Liver (tissue), 8 donors: ENCODE measurements at regions not wholly inside any gene's neighbourhood (a gene's known extent, or its start where the extent isn't known, plus 50 kb on each side); places are given as distances from the start of the nearest gene placed in this dataset.
A peak's percentile ranks its signal among the peaks of the same experiment; 100 is the strongest.

Experiments
- DNase-seq: peaks from one replicate; pipeline ENCODE4 v3.0.0-alpha.2; 2017; ENCODE audit warnings: low spot score
- H3K27ac ChIP-seq, 2 donors: one replicate each; pipeline ENCODE4 v1.7.0; 2013; ENCODE audit warnings: inconsistent platforms in 2 of 2, low read length in 2 of 2, control low read depth in 1 of 2, low read depth in 1 of 2, mild to moderate bottlenecking in 1 of 2
- H3K27me3 ChIP-seq, 4 donors: one replicate each; pipeline versions ENCODE4 v1.6.1 to v1.7.0; 2013; ENCODE audit warnings: low read length in 3 of 4, inconsistent platforms in 1 of 4, mild to moderate bottlenecking in 1 of 4, moderate library complexity in 1 of 4; ENCODE audit not compliant: control insufficient read depth in 4 of 4, insufficient read depth in 4 of 4
- H3K36me3 ChIP-seq, 4 donors: one replicate each; pipeline versions ENCODE4 v1.6.1 to v1.7.0; 2013; ENCODE audit warnings: low read length in 3 of 4, mild to moderate bottlenecking in 3 of 4, low read depth in 1 of 4, moderate library complexity in 1 of 4; ENCODE audit not compliant: control insufficient read depth in 4 of 4, insufficient read depth in 3 of 4
- H3K4me1 ChIP-seq, 4 donors: one replicate each; pipeline versions ENCODE4 v1.6.1 to v1.7.0; 2013; ENCODE audit warnings: low read length in 3 of 4, mild to moderate bottlenecking in 3 of 4, moderate library complexity in 1 of 4; ENCODE audit not compliant: control insufficient read depth in 4 of 4, insufficient read depth in 4 of 4
- H3K4me3 ChIP-seq, 3 donors: one replicate each; pipeline versions ENCODE4 v1.6.1 to v1.7.0; 2013; ENCODE audit warnings: low read length in 3 of 3, control low read depth in 1 of 3, low read depth in 1 of 3, mild to moderate bottlenecking in 1 of 3
- H3K9ac ChIP-seq, 2 donors: one replicate each; pipeline ENCODE4 v1.7.0; 2013; ENCODE audit warnings: low read length in 2 of 2, mild to moderate bottlenecking in 2 of 2, moderate library complexity in 2 of 2, control low read depth in 1 of 2, low read depth in 1 of 2
- H3K9me3 ChIP-seq, 4 donors: one replicate each; pipeline versions ENCODE4 v1.6.1 to v1.7.0; 2013; ENCODE audit warnings: low read length in 3 of 4; ENCODE audit not compliant: control insufficient read depth in 4 of 4
- CTCF ChIP-seq: fragments of 150-350 bp; IDR thresholded peaks from 2 replicates; pipeline ENCODE4 v1.5.1; 2017; ENCODE audit warnings: improper control_type of control experiment, low read depth, low read length; ENCODE audit not compliant: missing input control
- EGR1 ChIP-seq, 2 donors: IDR thresholded peaks; 2 replicates each; pipeline ENCODE4 v1.6.1; 2016 to 2018; ENCODE audit warnings: antibody characterized with exemption in 2 of 2, low read depth in 2 of 2
- FOXA1 ChIP-seq: IDR thresholded peaks from 2 replicates; pipeline ENCODE4 v1.6.1; 2016; ENCODE audit warnings: antibody characterized with exemption
- FOXA2 ChIP-seq: IDR thresholded peaks from 2 replicates; pipeline ENCODE4 v1.6.1; 2016; ENCODE audit warnings: antibody characterized with exemption
- GABPA ChIP-seq, 2 donors: IDR thresholded peaks in 1 of 2; conservative IDR thresholded peaks in 1 of 2; 2 replicates each; pipeline ENCODE4 v1.6.1; 2016; ENCODE audit warnings: antibody characterized with exemption in 2 of 2, mild to moderate bottlenecking in 1 of 2, moderate library complexity in 1 of 2
- HNF4G ChIP-seq: IDR thresholded peaks from 2 replicates; pipeline ENCODE4 v1.6.1; 2016; ENCODE audit warnings: antibody characterized with exemption
- JUND ChIP-seq, 2 donors: IDR thresholded peaks; 2 replicates each; pipeline ENCODE4 v1.6.1; 2016; ENCODE audit warnings: antibody characterized with exemption in 2 of 2
- NR2F2 ChIP-seq: IDR thresholded peaks from 2 replicates; pipeline ENCODE4 v1.6.1; 2016; ENCODE audit warnings: antibody characterized with exemption
- RAD21 ChIP-seq, 2 donors: IDR thresholded peaks; 2 replicates each; pipeline ENCODE4 v1.6.1; 2016; ENCODE audit warnings: antibody characterized with exemption in 2 of 2, mild to moderate bottlenecking in 2 of 2
- SP1 ChIP-seq: IDR thresholded peaks from 2 replicates; pipeline ENCODE4 v1.6.1; 2018; ENCODE audit warnings: antibody characterized with exemption, mild to moderate bottlenecking
- TAF1 ChIP-seq: conservative IDR thresholded peaks from 2 replicates; pipeline ENCODE4 v1.6.1; 2016; ENCODE audit warnings: antibody characterized with exemption, mild to moderate bottlenecking
- YY1 ChIP-seq: IDR thresholded peaks from 2 replicates; pipeline ENCODE4 v1.6.1; 2016; ENCODE audit warnings: antibody characterized with exemption, mild to moderate bottlenecking
- WGBS: extraction: QIAGEN DNeasy Blood & Tissue Kit; methylation state at CpG from one replicate; pipeline ENCODE4 v1.1.7; 2013; 5-methylcytosine and 5-hydroxymethylcytosine counted together
- TF ChIP-seq, protein P1 (sequence below): IDR thresholded peaks from 2 replicates; pipeline ENCODE4 v1.6.1; 2016; ENCODE audit warnings: antibody characterized with exemption
- TF ChIP-seq, protein P2 (sequence below): IDR thresholded peaks from 2 replicates; pipeline ENCODE4 v1.6.1; 2016; ENCODE audit warnings: antibody characterized with exemption
- TF ChIP-seq, protein P3 (sequence below): IDR thresholded peaks from 2 replicates; pipeline ENCODE4 v1.6.1; 2016; ENCODE audit warnings: antibody characterized with exemption
- donor health status: healthy.
- donor health status: healthy.
- donor health status: healthy.
- donor health status: healthy.
- donor health status: healthy.

DNA sequence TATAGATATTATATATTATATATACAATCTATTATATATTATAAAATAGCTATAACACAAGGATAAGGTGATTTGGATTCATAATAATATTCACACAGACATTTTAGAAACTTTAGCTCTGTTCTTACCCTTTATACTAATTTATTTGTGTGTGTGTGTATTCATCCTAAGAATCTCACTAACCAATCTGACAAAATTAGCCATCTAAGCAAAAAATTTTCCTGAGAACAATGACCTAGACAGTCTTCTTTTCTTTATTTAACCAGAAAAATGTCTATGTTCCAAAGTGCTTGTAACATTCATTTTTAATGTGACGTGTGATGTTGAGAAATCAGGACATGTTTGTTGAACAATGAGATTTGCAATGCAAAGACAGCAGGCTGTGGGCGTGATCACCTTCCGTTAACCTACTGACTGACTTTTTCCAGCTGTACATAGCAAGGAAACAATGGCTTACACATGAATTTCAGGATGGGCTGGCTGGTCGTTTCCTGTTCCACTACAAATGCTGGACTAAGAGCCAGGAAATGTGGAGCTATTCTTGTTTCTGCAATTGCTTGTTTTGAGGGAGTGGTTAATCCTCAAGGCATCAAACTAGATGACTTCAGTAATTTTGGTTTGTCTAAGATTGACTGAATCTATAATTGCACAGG, 634.6 kb upstream of the ARGLU1 start:
- peaks cover 0 to 3% (median 0%) of the 10 kb centered on the region in 4 donors for H3K27me3 ChIP-seq
- TF ChIP-seq, protein P1, sequence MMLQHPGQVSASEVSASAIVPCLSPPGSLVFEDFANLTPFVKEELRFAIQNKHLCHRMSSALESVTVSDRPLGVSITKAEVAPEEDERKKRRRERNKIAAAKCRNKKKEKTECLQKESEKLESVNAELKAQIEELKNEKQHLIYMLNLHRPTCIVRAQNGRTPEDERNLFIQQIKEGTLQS = no peak
- TF ChIP-seq SP1 (peak; percentile 52), YY1 (peak; percentile 22), HNF4G (no peak), JUND (IDR thresholded peaks at IDR 0.05) (peak; percentile 38 to 62), NR2F2 (peak; percentile 80)
- 41% methylated on average over 4 of the region's 4 CpGs for WGBS
- peak overlapping the region in 1 of 2 donors; percentile 17 for H3K27ac ChIP-seq
- no peak overlapping the region for H3K9ac ChIP-seq
- no peaks in the 10 kb centered on the region for H3K4me1 ChIP-seq
- H3K36me3 ChIP-seq = no peaks in the 10 kb centered on the region
- no peaks in the 10 kb centered on the region for H3K9me3 ChIP-seq
- DNase-seq = no peak
- H3K4me3 ChIP-seq = no peak overlapping the region

DNA sequence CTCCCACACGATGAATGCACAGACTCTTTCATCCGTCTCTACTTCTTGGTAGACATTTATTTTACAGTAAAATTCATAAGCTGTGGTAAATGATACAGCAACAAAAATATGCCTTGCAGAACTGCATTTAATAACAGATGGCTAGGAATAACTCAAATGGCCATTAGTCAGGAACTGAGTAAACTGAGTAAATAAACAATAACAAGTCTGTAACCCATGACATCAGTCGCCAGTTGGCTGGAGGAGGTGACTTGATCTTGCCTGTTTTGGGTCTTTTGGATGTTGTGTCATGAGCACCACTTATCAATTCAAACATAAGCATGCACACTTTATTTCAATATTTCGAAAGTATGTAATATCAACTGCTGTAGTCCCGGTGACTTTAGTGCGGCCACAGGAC, 632.6 kb upstream of the ARGLU1 start:
- Histone ChIP-seq H3K4me1 (no peaks in the 10 kb centered on the region), H3K36me3 (no peaks in the 10 kb centered on the region), H3K4me3 (no peak overlapping the region), H3K9ac (no peak overlapping the region), H3K9me3 (no peaks in the 10 kb centered on the region), H3K27me3 (no peaks in the 10 kb centered on the region), H3K27ac (no peak overlapping the region)
- TF ChIP-seq TAF1 (no peak), GABPA (IDR thresholded peaks at IDR 0.05 in 1 of 2, conservative IDR thresholded peaks at IDR 0.05 in 1 of 2) (no peak), NR2F2 (no peak), RAD21 (IDR thresholded peaks at IDR 0.05) (no peak), CTCF (no peak), JUND (IDR thresholded peaks at IDR 0.05) (no peak), FOXA1 (no peak), FOXA2 (no peak), YY1 (no peak)
- TF ChIP-seq, protein P2, sequence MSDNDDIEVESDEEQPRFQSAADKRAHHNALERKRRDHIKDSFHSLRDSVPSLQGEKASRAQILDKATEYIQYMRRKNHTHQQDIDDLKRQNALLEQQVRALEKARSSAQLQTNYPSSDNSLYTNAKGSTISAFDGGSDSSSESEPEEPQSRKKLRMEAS = no peak
- TF ChIP-seq, protein P3, sequence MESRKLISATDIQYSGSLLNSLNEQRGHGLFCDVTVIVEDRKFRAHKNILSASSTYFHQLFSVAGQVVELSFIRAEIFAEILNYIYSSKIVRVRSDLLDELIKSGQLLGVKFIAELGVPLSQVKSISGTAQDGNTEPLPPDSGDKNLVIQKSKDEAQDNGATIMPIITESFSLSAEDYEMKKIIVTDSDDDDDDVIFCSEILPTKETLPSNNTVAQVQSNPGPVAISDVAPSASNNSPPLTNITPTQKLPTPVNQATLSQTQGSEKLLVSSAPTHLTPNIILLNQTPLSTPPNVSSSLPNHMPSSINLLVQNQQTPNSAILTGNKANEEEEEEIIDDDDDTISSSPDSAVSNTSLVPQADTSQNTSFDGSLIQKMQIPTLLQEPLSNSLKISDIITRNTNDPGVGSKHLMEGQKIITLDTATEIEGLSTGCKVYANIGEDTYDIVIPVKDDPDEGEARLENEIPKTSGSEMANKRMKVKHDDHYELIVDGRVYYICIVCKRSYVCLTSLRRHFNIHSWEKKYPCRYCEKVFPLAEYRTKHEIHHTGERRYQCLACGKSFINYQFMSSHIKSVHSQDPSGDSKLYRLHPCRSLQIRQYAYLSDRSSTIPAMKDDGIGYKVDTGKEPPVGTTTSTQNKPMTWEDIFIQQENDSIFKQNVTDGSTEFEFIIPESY = no peak
- WGBS = 89% methylated on average over 6 of the region's 6 CpGs
- DNase-seq = no peak

DNA sequence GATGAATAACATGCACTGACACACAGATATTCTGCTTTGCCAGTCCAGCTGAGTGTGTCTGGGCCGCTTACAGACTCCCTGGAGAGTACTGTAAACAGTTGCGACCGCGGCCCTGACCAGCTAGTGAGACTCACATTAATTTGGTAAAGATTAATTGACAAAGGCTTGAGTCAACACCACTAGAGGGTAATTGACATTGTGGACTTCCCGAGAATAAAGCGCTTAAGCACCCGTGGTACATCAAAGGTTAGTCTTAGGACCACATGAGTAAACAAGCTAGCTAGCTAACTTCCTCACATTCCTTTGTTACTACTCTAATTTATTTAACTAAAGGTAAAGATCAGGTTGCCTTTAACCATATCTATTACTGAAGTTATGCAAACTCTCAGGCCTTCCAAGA, 624.4 kb upstream of the ARGLU1 start:
- no peak overlapping the region for H3K9ac ChIP-seq
- H3K36me3 ChIP-seq = no peaks in the 10 kb centered on the region
- DNase-seq = no peak
- H3K27ac ChIP-seq = no peak overlapping the region
- 29% methylated on average over 7 of the region's 7 CpGs for WGBS
- no peak for TF ChIP-seq EGR1 (IDR thresholded peaks at IDR 0.05; ENCODE audit: low read depth in 2 of 2)
- no peaks in the 10 kb centered on the region for H3K4me1 ChIP-seq
- H3K27me3 ChIP-seq = peaks cover 0 to 4% (median 0%) of the 10 kb centered on the region in 4 donors
- H3K9me3 ChIP-seq = no peaks in the 10 kb centered on the region
- no peak overlapping the region for H3K4me3 ChIP-seq
